Activated CD8-positive, alpha-beta memory T cell treated with anti-CD3 and anti-CD28 coated beads for 36 hours (primary cell): ENCODE measurements at regions not wholly inside any gene's neighbourhood (a gene's known extent, or its start where the extent isn't known, plus 50 kb on each side); places are given as distances from the start of the nearest gene placed in this dataset.

Experiments used
- CTCF ChIA-PET: fragments of 350-600 bp; sonication (Branson Sonifier 250); formaldehyde crosslinking; loops from one replicate; lab custom pipeline; 2021; ENCODE audit warnings: antibody characterized with exemption; lab: Charles Lee
- POLR2A ChIA-PET: fragments of 350-600 bp; sonication (Branson Sonifier 250); formaldehyde crosslinking; loops from one replicate; lab custom pipeline; 2021; ENCODE audit warnings: antibody characterized with exemption; lab: Charles Lee

GRCh38 chr16:9389543-9390207 is 298.2 kb downstream of the HAPSTR1 start:
- CTCF ChIA-PET: no interaction called here
- POLR2A ChIA-PET: no interaction called here

GRCh38 chr16:9392956-9393355 is 301.5 kb downstream of the HAPSTR1 start:
- ChIA-PET CTCF (no interaction called here), POLR2A (no interaction called here)

GRCh38 chr16:9393591-9393990 is 302.1 kb downstream of the HAPSTR1 start:
- POLR2A ChIA-PET: no interaction called here
- CTCF ChIA-PET: no interaction called here

- POLR2A ChIA-PET: no interaction called here
- CTCF ChIA-PET: no interaction called here
Observed at GRCh38 chr16:9395958-9396359, 304.5 kb downstream of the HAPSTR1 start.

GRCh38 chr16:9399573-9399972 is 308.1 kb downstream of the HAPSTR1 start:
- ChIA-PET CTCF (no interaction called here), POLR2A (no interaction called here)

- ChIA-PET CTCF (no interaction called here), POLR2A (no interaction called here)
Observed at GRCh38 chr16:9401173-9401572, 309.7 kb downstream of the HAPSTR1 start.

- ChIA-PET POLR2A (no interaction called here), CTCF (no interaction called here)
Observed at GRCh38 chr16:9402293-9402860, 310.9 kb downstream of the HAPSTR1 start.

- ChIA-PET CTCF (no interaction called here), POLR2A (no interaction called here)
Observed at GRCh38 chr16:9404811-9405210, 313.4 kb downstream of the HAPSTR1 start.

- ChIA-PET POLR2A (no interaction called here), CTCF (no interaction called here)
Observed at GRCh38 chr16:9406038-9406712, 314.7 kb downstream of the HAPSTR1 start.

GRCh38 chr16:9407206-9407758 is 315.8 kb downstream of the HAPSTR1 start:
- POLR2A ChIA-PET: no interaction called here
- CTCF ChIA-PET: no interaction called here

- ChIA-PET POLR2A (no interaction called here), CTCF (no interaction called here)
Observed at GRCh38 chr16:9408297-9408878, 316.9 kb downstream of the HAPSTR1 start.

GRCh38 chr16:9409560-9410493 is 318.4 kb downstream of the HAPSTR1 start:
- ChIA-PET POLR2A (no interaction called here), CTCF (no interaction called here)

GRCh38 chr16:9411426-9411825 is 320.0 kb downstream of the HAPSTR1 start:
- POLR2A ChIA-PET: no interaction called here
- CTCF ChIA-PET: no interaction called here

GRCh38 chr16:9412031-9412914 is 320.8 kb downstream of the HAPSTR1 start:
- ChIA-PET CTCF (no interaction called here), POLR2A (no interaction called here)

GRCh38 chr16:9412915-9413264 is 321.4 kb downstream of the HAPSTR1 start:
- CTCF ChIA-PET: no interaction called here

GRCh38 chr16:9415545-9415944 is 324.1 kb downstream of the HAPSTR1 start:
- ChIA-PET CTCF (no interaction called here), POLR2A (no interaction called here)

More at GRCh38 chr16:9412915-9413264, 321.4 kb downstream of the HAPSTR1 start:
- POLR2A ChIA-PET: no interaction called here

GRCh38 chr16:9417898-9418297 is 326.5 kb downstream of the HAPSTR1 start:
- ChIA-PET POLR2A (no interaction called here), CTCF (no interaction called here)

GRCh38 chr16:9419161-9419560 is 327.7 kb downstream of the HAPSTR1 start:
- POLR2A ChIA-PET: no interaction called here
- CTCF ChIA-PET: no interaction called here
